ENCODE measurements at regions not wholly inside any gene's neighbourhood (a gene's known extent, or its start where the extent isn't known, plus 50 kb on each side); places are given as distances from the start of the nearest gene placed in this dataset.
"Not testable (repeated sequence)": the region's sequence is repeated elsewhere in the genome, so short reads cannot be mapped to it uniquely, and the experiment has no call there.

DNA sequence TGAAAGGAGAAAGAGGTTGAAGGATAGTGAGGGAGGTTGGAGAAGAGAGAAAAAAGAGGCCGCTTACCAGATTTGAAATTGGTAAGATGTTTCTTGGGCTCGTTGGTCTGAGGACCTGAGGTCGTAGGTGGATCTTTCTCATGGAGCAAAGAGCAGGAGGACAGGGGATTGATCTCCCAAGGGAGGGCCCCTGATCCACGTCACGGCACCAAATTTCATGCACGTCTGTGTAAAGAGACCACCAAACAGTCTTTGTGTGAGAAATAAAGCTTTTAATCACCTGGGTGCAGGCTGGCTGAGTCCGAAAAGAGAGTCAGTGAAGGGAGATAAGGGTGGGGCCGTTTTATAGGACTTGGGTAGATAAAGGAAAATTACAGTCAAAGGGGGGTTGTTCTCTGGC, 479.7 kb upstream of the SLITRK5 start:
- H3K9ac ChIP-seq (ENCODE audit: low read length); H3K4me3 ChIP-seq (ENCODE audit: low read depth, low read length, poor library complexity, severe bottlenecking); H3K4me1 ChIP-seq (ENCODE audit: insufficient read depth, low read length, severe bottlenecking); H4K20me1 ChIP-seq (ENCODE audit: insufficient read depth, low read length); H3K36me3 ChIP-seq (ENCODE audit: insufficient read depth, low read length); H3F3A ChIP-seq (ENCODE audit: insufficient read depth, low read length); H3K27ac ChIP-seq (ENCODE audit: low read depth, low read length, poor library complexity, severe bottlenecking); H3K9me2 ChIP-seq (ENCODE audit: low read depth, low read length); H3K79me2 ChIP-seq (ENCODE audit: insufficient read depth, low read length); H2AFZ ChIP-seq (ENCODE audit: low read length); H3K9me3 ChIP-seq (ENCODE audit: low read length); H3K27me3 ChIP-seq (ENCODE audit: insufficient read depth, low read length); H3K4me2 ChIP-seq (ENCODE audit: low read length): not testable (repeated sequence)

DNA sequence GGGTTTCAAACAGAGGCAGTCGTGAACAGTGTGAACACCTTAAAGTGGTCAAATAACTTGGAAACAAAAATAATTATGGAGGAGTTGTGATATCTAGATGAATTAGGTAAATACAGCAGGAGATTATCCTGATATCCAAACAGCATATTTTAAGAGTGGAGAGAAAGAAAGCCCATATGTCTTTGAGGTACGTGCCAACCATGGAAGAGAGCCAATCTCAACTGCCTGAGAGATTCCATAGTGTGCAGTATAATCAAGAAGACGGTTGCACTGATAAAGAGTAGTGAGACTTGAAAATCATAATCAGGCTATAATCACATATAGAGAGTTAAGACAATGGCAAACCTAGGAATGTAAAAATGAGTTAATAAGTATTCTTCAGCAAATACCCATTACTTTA, 472.8 kb upstream of the SLITRK5 start:
- H3F3A ChIP-seq (ENCODE audit: insufficient read depth, low read length) = no peaks in the 10 kb centered on the region
- no peaks in the 10 kb centered on the region for H3K9me3 ChIP-seq (ENCODE audit: low read length)
- no peaks in the 10 kb centered on the region for H3K9me2 ChIP-seq (ENCODE audit: low read depth, low read length)
- H3K79me2 ChIP-seq (ENCODE audit: insufficient read depth, low read length) = no peaks in the 10 kb centered on the region
- no peaks in the 10 kb centered on the region for H3K4me1 ChIP-seq (ENCODE audit: insufficient read depth, low read length, severe bottlenecking)
- TF ChIP-seq, protein P1, sequence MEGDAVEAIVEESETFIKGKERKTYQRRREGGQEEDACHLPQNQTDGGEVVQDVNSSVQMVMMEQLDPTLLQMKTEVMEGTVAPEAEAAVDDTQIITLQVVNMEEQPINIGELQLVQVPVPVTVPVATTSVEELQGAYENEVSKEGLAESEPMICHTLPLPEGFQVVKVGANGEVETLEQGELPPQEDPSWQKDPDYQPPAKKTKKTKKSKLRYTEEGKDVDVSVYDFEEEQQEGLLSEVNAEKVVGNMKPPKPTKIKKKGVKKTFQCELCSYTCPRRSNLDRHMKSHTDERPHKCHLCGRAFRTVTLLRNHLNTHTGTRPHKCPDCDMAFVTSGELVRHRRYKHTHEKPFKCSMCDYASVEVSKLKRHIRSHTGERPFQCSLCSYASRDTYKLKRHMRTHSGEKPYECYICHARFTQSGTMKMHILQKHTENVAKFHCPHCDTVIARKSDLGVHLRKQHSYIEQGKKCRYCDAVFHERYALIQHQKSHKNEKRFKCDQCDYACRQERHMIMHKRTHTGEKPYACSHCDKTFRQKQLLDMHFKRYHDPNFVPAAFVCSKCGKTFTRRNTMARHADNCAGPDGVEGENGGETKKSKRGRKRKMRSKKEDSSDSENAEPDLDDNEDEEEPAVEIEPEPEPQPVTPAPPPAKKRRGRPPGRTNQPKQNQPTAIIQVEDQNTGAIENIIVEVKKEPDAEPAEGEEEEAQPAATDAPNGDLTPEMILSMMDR (IDR thresholded peaks at IDR 0.05; ENCODE audit: low read length) = no peak
- TF ChIP-seq EZH2 (IDR thresholded peaks at IDR 0.05; ENCODE audit: borderline replicate concordance, low read length) = no peak
- H4K20me1 ChIP-seq (ENCODE audit: insufficient read depth, low read length) = no peaks in the 10 kb centered on the region
- H3K4me3 ChIP-seq (ENCODE audit: low read depth, low read length, poor library complexity, severe bottlenecking) = no peak overlapping the region
- no peak overlapping the region for H2AFZ ChIP-seq (ENCODE audit: low read length)
- H3K36me3 ChIP-seq (ENCODE audit: insufficient read depth, low read length) = no peaks in the 10 kb centered on the region
- H3K4me2 ChIP-seq (ENCODE audit: low read length) = no peak overlapping the region
- no peak overlapping the region for H3K27ac ChIP-seq (ENCODE audit: low read depth, low read length, poor library complexity, severe bottlenecking)
- H3K27me3 ChIP-seq (ENCODE audit: insufficient read depth, low read length) = no peaks in the 10 kb centered on the region
- no peak overlapping the region for H3K9ac ChIP-seq (ENCODE audit: low read length)

DNA sequence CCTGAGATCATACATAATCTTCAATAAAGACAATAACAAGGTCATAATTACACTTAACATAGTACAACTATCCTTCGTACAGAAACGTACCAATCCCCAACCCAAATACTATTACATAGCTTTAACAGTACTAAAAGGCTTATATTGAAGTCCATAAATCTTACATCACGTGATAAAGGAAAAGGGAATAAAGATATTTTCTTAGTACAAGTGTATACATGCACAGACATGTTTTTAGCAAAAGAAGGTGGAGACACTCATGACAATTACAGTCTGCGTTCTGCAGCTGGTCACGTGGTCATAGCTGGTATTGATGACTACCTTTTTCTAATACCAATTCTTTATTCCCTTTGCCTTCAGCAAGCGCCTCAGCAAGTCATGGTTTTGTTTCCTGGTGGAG, 464.5 kb upstream of the SLITRK5 start:
- Histone ChIP-seq H3K9me2 (ENCODE audit: low read depth, low read length) (no peaks in the 10 kb centered on the region), H4K20me1 (ENCODE audit: insufficient read depth, low read length) (no peaks in the 10 kb centered on the region), H3K36me3 (ENCODE audit: insufficient read depth, low read length) (no peaks in the 10 kb centered on the region), H3K9ac (ENCODE audit: low read length) (no peak overlapping the region), H2AFZ (ENCODE audit: low read length) (no peak overlapping the region), H3F3A (ENCODE audit: insufficient read depth, low read length) (no peaks in the 10 kb centered on the region), H3K79me2 (ENCODE audit: insufficient read depth, low read length) (no peaks in the 10 kb centered on the region), H3K27me3 (ENCODE audit: insufficient read depth, low read length) (no peaks in the 10 kb centered on the region), H3K27ac (ENCODE audit: low read depth, low read length, poor library complexity, severe bottlenecking) (no peak overlapping the region), H3K4me3 (ENCODE audit: low read depth, low read length, poor library complexity, severe bottlenecking) (no peak overlapping the region), H3K4me1 (ENCODE audit: insufficient read depth, low read length, severe bottlenecking) (no peaks in the 10 kb centered on the region), H3K4me2 (ENCODE audit: low read length) (no peak overlapping the region), H3K9me3 (ENCODE audit: low read length) (no peaks in the 10 kb centered on the region)
- TF ChIP-seq EZH2 (IDR thresholded peaks at IDR 0.05; ENCODE audit: borderline replicate concordance, low read length) = no peak
- TF ChIP-seq, protein P1 (IDR thresholded peaks at IDR 0.05; ENCODE audit: low read length) = no peak

DNA sequence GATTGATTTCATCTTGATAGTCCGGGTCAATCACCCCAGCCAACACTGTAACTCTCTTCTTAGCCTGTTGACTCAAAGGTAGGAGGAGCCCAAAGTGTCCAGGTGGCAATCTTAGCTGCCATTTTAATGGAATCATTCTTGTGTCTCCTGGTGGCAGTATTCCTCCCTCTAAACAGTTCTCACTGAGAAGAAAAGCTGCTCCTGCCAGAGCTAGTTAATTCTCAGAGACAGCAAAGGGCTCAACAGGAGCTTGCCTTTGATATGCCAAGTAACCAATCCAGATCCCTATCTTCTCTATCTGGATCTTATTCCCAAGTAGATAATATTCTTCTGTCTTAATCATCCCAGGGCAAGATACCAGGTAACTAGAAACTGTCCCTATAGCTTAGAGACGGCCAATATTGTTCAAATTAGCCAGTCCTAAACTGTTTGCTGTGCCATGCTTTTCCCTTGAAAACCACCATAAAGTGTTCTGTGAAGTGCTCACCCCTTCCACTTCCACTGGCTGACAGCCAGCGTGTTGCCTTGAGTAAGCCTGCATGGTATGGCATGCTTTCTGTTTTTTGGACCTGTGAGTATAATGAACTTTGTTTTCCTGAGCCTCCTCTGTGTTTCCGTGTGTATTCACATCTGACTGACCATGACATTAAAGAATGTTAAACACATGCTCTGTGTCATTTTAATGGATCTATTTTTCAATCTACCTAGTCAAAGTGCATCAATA, 463.7 kb upstream of the SLITRK5 start:
- no peaks in the 10 kb centered on the region for H3K27me3 ChIP-seq (ENCODE audit: insufficient read depth, low read length)
- no peaks in the 10 kb centered on the region for H4K20me1 ChIP-seq (ENCODE audit: insufficient read depth, low read length)
- no peak for TF ChIP-seq EZH2 (IDR thresholded peaks at IDR 0.05; ENCODE audit: borderline replicate concordance, low read length)
- TF ChIP-seq, protein P1 (IDR thresholded peaks at IDR 0.05; ENCODE audit: low read length) = no peak
- H3K9me2 ChIP-seq (ENCODE audit: low read depth, low read length) = no peaks in the 10 kb centered on the region
- no peaks in the 10 kb centered on the region for H3K9me3 ChIP-seq (ENCODE audit: low read length)
- H3K4me2 ChIP-seq (ENCODE audit: low read length) = no peak overlapping the region
- no peaks in the 10 kb centered on the region for H3F3A ChIP-seq (ENCODE audit: insufficient read depth, low read length)
- H3K79me2 ChIP-seq (ENCODE audit: insufficient read depth, low read length) = no peaks in the 10 kb centered on the region
- no peak overlapping the region for H2AFZ ChIP-seq (ENCODE audit: low read length)
- H3K4me1 ChIP-seq (ENCODE audit: insufficient read depth, low read length, severe bottlenecking) = no peaks in the 10 kb centered on the region
- H3K27ac ChIP-seq (ENCODE audit: low read depth, low read length, poor library complexity, severe bottlenecking) = no peak overlapping the region
- no peaks in the 10 kb centered on the region for H3K36me3 ChIP-seq (ENCODE audit: insufficient read depth, low read length)
- H3K4me3 ChIP-seq (ENCODE audit: low read depth, low read length, poor library complexity, severe bottlenecking) = no peak overlapping the region
- no peak overlapping the region for H3K9ac ChIP-seq (ENCODE audit: low read length)

All from OCI-LY1 (cell line).